Keratinocyte (primary cell): ENCODE measurements at regions not wholly inside any gene's neighbourhood (a gene's known extent, or its start where the extent isn't known, plus 50 kb on each side); places are given as distances from the start of the nearest gene placed in this dataset.

Experiments
- DNase-seq: peaks from one replicate; pipeline ENCODE4 v3.0.0-alpha.2; 2011; ENCODE audit warnings: low read depth, missing footprints, low spot score
- FAIRE-seq: peaks from 2 replicates; lab custom pipeline; 2011; peaks lifted over from hg19 to GRCh38; lab: Jason Lieb, UNC
- H2AFZ ChIP-seq: 2 replicates; pipeline ENCODE4 v1.6.0; 2012; ENCODE audit warnings: low read length, control low read depth, inconsistent platforms; ENCODE audit not compliant: control insufficient read depth
- H3K27ac ChIP-seq: 2 replicates; pipeline ENCODE4 v1.5.1; 2011; ENCODE audit warnings: low read length; ENCODE audit not compliant: control insufficient read depth, insufficient read depth
- H3K27me3 ChIP-seq: 3 replicates; pipeline ENCODE4 v1.6.0; 2011; ENCODE audit warnings: low read length; ENCODE audit not compliant: control insufficient read depth, insufficient read depth; ENCODE audit errors: extremely low read depth
- H3K36me3 ChIP-seq, 2 experiments: 2 replicates in 1 of 2; 3 replicates in 1 of 2; pipeline ENCODE4 v1.5.1; 2011; ENCODE audit warnings: low read length in 2 of 2, mild to moderate bottlenecking in 1 of 2; ENCODE audit not compliant: control insufficient read depth in 2 of 2, insufficient read depth in 2 of 2; ENCODE audit errors: extremely low read depth in 1 of 2
- H3K4me1 ChIP-seq: 3 replicates; pipeline ENCODE4 v1.5.1; 2011; ENCODE audit warnings: low read length; ENCODE audit not compliant: control insufficient read depth, insufficient read depth; ENCODE audit errors: extremely low read depth
- H3K4me2 ChIP-seq: 3 replicates; pipeline ENCODE4 v1.6.0; 2011; ENCODE audit warnings: low read depth, low read length; ENCODE audit not compliant: control insufficient read depth, insufficient read depth; ENCODE audit errors: extremely low read depth
- H3K4me3 ChIP-seq, 3 experiments: fragments of 200-600 bp in 1 of 3; sonication (generic) in 1 of 3; 2 replicates in 2 of 3; 3 replicates in 1 of 3; pipeline ENCODE4 v1.5.1; 2011 to 2016; ENCODE audit warnings: low read length in 3 of 3, mild to moderate bottlenecking in 3 of 3, control low read depth in 2 of 3, inconsistent platforms in 1 of 3, low read depth in 1 of 3, mixed read lengths in 1 of 3, mixed run types in 1 of 3, moderate library complexity in 1 of 3; ENCODE audit not compliant: control insufficient read depth in 2 of 3, insufficient read depth in 2 of 3; ENCODE audit errors: extremely low read depth in 1 of 3
- H3K79me2 ChIP-seq: 2 replicates; pipeline ENCODE4 v1.6.0; 2012; ENCODE audit warnings: low read length; ENCODE audit not compliant: control insufficient read depth, insufficient read depth
- H3K9ac ChIP-seq: 3 replicates; pipeline ENCODE4 v1.6.0; 2011; ENCODE audit warnings: low read length; ENCODE audit not compliant: control insufficient read depth, insufficient read depth; ENCODE audit errors: extremely low read depth
- H3K9me1 ChIP-seq: 3 replicates; pipeline ENCODE4 v1.6.0; 2011; ENCODE audit warnings: low read length; ENCODE audit not compliant: control insufficient read depth, insufficient read depth; ENCODE audit errors: extremely low read depth
- H3K9me3 ChIP-seq: 2 replicates; pipeline ENCODE4 v1.5.1; 2012; ENCODE audit warnings: low read depth, low read length; ENCODE audit not compliant: control insufficient read depth
- H4K20me1 ChIP-seq: 3 replicates; pipeline ENCODE4 v1.6.0; 2011; ENCODE audit warnings: low read length; ENCODE audit not compliant: control insufficient read depth, insufficient read depth; ENCODE audit errors: extremely low read depth
- EZH2 ChIP-seq: IDR thresholded peaks from one replicate; pipeline ENCODE4 v1.6.1; 2012; ENCODE audit warnings: inconsistent platforms, mild to moderate bottlenecking, low read length, moderate library complexity
- dilution Hi-C: fragments of 300-500 bp; cut with MboI; formaldehyde crosslinking; loops from one replicate; pipeline ENCODE4 v1.7.0; 2020; ENCODE audit warnings: low sequenced_read_pairs; ENCODE audit not compliant: extremely low pct_ligation_motif_present
- TF ChIP-seq, protein P1 (sequence below), 3 experiments: IDR thresholded peaks in 1 of 3; conservative IDR thresholded peaks in 1 of 3; optimal IDR thresholded peaks in 1 of 3; 2 replicates in 2 of 3; 3 replicates in 1 of 3; pipeline versions ENCODE3 to v1.5.1; 2011; ENCODE audit warnings: low read length in 3 of 3, mild to moderate bottlenecking in 3 of 3, moderate library complexity in 2 of 3, control low read depth in 1 of 3, inconsistent platforms in 1 of 3; ENCODE audit not compliant: insufficient read depth in 2 of 3; ENCODE audit errors: extremely low read depth in 1 of 3

DNA sequence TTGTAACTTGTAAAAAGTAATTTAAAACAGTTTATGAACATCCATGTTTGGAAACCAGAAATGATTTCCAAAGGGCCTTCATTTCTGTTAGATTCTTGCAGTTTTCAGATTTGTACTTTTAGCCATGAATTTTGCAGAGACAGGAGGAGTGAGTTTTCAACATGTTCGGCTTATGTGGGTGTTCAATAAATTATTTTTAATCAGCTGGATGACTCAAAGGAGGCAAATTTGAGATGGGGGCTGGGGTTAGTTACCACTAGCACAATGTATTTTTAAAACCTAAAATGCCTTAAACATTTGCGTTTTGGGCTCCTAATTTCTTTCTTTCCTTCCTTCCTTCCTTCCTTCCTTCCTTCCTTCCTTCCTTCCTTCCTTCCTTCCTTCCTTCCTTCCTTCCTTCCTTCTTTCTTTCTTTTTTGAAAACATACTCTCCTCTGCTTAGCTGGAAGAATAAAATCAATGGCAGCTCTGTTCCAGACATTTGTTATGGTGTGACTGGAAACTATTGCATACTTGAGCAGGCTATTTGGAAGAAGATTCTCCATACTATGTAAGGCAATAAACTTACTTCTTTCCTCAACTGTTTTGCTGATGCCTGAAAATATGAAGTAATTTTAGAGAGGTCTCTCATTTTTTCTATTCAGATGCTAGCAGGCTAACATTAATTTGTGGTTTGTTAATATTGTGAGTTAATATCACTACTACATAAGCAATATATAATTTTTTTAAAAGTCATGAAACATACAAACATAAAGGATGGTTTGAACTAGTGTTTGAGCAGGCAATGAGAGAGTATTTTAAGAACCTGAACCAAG, 394.4 kb downstream of the NYAP2 start:
- H3K36me3 ChIP-seq, result no peaks in the 10 kb centered on the region
- H3K9ac ChIP-seq, result no peak overlapping the region
- H3K4me1 ChIP-seq, result no peaks in the 10 kb centered on the region
- H4K20me1 ChIP-seq, result no peaks in the 10 kb centered on the region
- dilution Hi-C loops, result no loop called here
- no peak for FAIRE-seq
- no peak overlapping the region for H3K27ac ChIP-seq
- H3K9me3 ChIP-seq, result no peaks in the 10 kb centered on the region
- no peak overlapping the region for H3K4me2 ChIP-seq
- TF ChIP-seq, protein P1, sequence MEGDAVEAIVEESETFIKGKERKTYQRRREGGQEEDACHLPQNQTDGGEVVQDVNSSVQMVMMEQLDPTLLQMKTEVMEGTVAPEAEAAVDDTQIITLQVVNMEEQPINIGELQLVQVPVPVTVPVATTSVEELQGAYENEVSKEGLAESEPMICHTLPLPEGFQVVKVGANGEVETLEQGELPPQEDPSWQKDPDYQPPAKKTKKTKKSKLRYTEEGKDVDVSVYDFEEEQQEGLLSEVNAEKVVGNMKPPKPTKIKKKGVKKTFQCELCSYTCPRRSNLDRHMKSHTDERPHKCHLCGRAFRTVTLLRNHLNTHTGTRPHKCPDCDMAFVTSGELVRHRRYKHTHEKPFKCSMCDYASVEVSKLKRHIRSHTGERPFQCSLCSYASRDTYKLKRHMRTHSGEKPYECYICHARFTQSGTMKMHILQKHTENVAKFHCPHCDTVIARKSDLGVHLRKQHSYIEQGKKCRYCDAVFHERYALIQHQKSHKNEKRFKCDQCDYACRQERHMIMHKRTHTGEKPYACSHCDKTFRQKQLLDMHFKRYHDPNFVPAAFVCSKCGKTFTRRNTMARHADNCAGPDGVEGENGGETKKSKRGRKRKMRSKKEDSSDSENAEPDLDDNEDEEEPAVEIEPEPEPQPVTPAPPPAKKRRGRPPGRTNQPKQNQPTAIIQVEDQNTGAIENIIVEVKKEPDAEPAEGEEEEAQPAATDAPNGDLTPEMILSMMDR (optimal IDR thresholded peaks at IDR 0.05 in 1 of 3, IDR thresholded peaks at IDR 0.05 in 1 of 3, conservative IDR thresholded peaks at IDR 0.05 in 1 of 3; ENCODE audit: extremely low read depth in 1 of 3, insufficient read depth in 2 of 3, low read length in 3 of 3), result no peak
- no peak for TF ChIP-seq EZH2
- H3K79me2 ChIP-seq, result no peaks in the 10 kb centered on the region
- H2AFZ ChIP-seq, result no peak overlapping the region
- H3K27me3 ChIP-seq, result no peaks in the 10 kb centered on the region
- H3K4me3 ChIP-seq, result no peak overlapping the region
- no peaks in the 10 kb centered on the region for H3K9me1 ChIP-seq
- no peak for DNase-seq

DNA sequence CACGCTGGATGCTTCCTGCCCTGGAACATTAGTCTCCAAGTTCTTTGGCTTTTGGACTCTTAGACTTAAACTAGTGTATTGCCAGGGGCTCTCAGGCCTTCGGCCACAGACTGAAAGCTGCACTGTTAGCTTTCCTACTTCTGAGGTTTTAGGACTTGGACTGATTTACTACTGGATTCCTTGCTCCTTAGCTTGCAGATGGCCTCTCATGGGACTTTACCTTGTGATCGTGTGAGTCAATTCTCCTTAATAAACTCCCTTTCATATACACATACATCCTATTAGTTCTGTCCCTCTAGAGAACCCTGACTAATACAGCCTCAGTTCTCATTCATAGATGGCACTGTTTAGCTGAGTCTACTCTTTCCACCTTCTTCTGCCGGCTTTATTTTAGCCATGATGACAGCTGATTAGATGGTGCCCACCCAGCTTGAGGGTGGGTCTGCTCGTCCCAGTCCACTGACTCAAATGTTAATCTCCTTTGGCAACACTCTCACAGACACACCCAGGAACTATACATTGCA, 389.1 kb downstream of the NYAP2 start:
- Histone ChIP-seq H3K36me3 (no peaks in the 10 kb centered on the region), H2AFZ (no peak overlapping the region), H3K27ac (no peak overlapping the region), H3K27me3 (no peaks in the 10 kb centered on the region), H4K20me1 (no peaks in the 10 kb centered on the region), H3K4me3 (no peak overlapping the region), H3K4me2 (no peak overlapping the region), H3K79me2 (no peaks in the 10 kb centered on the region), H3K9ac (no peak overlapping the region), H3K9me3 (no peaks in the 10 kb centered on the region), H3K4me1 (no peaks in the 10 kb centered on the region), H3K9me1 (no peaks in the 10 kb centered on the region)
- DNase-seq, result no peak
- no peak for FAIRE-seq
- dilution Hi-C loops, result no loop called here
- TF ChIP-seq EZH2, result no peak
- TF ChIP-seq, protein P1 (optimal IDR thresholded peaks at IDR 0.05 in 1 of 3, IDR thresholded peaks at IDR 0.05 in 1 of 3, conservative IDR thresholded peaks at IDR 0.05 in 1 of 3; ENCODE audit: extremely low read depth in 1 of 3, insufficient read depth in 2 of 3, low read length in 3 of 3), result no peak
